Stomach smooth muscle (tissue), 2 donors: ENCODE measurements at regions not wholly inside any gene's neighbourhood (a gene's known extent, or its start where the extent isn't known, plus 50 kb on each side); places are given as distances from the start of the nearest gene placed in this dataset.
"Not testable (repeated sequence)": the region's sequence is repeated elsewhere in the genome, so short reads cannot be mapped to it uniquely, and the experiment has no call there.

Experiments used
- H3K27ac ChIP-seq: one replicate; pipeline ENCODE4 v1.7.0; 2013; ENCODE audit warnings: mild to moderate bottlenecking, low read length, inconsistent platforms
- H3K27me3 ChIP-seq, 2 donors: one replicate each; pipeline ENCODE4 v1.7.0; 2013; ENCODE audit warnings: low read length in 2 of 2; ENCODE audit not compliant: insufficient read depth in 2 of 2, control insufficient read depth in 1 of 2
- H3K36me3 ChIP-seq, 2 donors: one replicate each; pipeline ENCODE4 v1.7.0; 2013; ENCODE audit warnings: low read length in 2 of 2; ENCODE audit not compliant: control insufficient read depth in 2 of 2, insufficient read depth in 2 of 2
- H3K4me1 ChIP-seq: one replicate; pipeline ENCODE4 v1.7.0; 2013; ENCODE audit warnings: low read length; ENCODE audit not compliant: control insufficient read depth, insufficient read depth
- H3K4me3 ChIP-seq, 2 donors: one replicate each; pipeline ENCODE4 v1.7.0; 2013; ENCODE audit warnings: low read length in 2 of 2
- H3K9ac ChIP-seq, 2 donors: one replicate each; pipeline ENCODE4 v1.7.0; 2013; ENCODE audit warnings: low read length in 2 of 2, mild to moderate bottlenecking in 1 of 2
- H3K9me3 ChIP-seq, 2 donors: one replicate each; pipeline ENCODE4 v1.7.0; 2013; ENCODE audit warnings: low read length in 2 of 2; ENCODE audit not compliant: control insufficient read depth in 2 of 2
- donor health status: healthy.
- donor health status: Pancreatic carcinoma.

DNA sequence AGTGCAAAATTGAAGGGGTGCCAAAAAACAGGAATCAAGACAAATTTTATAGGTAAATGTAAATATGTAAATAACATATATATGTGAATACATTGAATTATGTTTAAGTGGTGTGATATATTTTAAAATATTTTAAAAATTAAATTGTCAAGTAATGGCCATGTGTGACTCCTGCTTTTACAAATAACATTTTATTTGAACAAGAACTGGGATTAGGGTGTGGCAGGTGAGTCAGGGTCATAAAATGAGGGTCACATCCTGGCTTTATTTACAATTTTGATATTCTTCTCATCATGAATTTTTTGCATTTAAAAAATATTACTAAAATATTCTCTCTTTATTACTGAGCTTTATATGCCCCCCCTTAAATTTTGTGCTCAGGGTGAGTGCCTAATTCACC is 601.1 kb upstream of the MAN1A1 start:
- H3K36me3 ChIP-seq, result no peaks in the 10 kb centered on the region
- no peak overlapping the region for H3K27ac ChIP-seq
- H3K9ac ChIP-seq, result no peak overlapping the region

DNA sequence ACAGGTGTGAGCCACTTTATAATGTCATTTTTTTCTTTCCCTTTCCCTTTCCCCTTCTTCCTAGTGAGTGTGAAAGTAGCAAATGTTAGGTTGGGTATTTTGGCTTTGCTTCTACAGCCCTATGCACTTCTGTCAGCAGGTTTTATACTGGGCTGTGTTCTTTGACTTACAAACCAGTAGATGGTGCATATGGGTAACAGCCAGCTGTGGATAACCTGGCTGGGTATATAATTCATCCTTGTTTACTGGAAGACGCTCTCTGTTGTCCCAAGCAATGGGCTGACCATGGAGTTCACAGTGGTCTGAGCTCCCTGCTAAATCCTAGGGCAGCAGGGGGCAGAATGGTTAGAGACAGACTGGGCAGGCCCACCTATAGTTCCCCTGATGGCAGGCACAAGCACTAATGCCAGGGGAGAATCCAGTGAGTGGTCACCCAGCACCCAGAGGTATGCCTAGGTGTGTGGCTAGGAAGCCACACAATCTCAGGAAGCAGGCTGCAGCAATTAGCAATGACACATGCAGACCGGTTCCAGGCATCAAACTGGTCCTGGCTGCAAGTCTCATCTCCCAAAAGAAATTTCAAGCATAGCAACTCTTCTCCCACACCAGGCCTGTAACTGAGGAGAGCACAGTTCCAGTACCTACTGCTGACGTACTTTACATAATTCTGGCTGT is 592.7 kb upstream of the MAN1A1 start:
- Histone ChIP-seq H3K9ac (no peak overlapping the region), H3K9me3 (no peaks in the 10 kb centered on the region), H3K27me3 (no peaks in the 10 kb centered on the region), H3K36me3 (no peaks in the 10 kb centered on the region), H3K4me1 (no peaks in the 10 kb centered on the region), H3K4me3 (no peak overlapping the region), H3K27ac (no peak overlapping the region)

More for the DNA sequence above, 601.1 kb upstream of the MAN1A1 start:
- Histone ChIP-seq H3K27me3 (no peaks in the 10 kb centered on the region), H3K4me3 (no peak overlapping the region), H3K9me3 (peaks cover 0 to 3% of the 10 kb centered on the region in 2 donors), H3K4me1 (no peaks in the 10 kb centered on the region)

DNA sequence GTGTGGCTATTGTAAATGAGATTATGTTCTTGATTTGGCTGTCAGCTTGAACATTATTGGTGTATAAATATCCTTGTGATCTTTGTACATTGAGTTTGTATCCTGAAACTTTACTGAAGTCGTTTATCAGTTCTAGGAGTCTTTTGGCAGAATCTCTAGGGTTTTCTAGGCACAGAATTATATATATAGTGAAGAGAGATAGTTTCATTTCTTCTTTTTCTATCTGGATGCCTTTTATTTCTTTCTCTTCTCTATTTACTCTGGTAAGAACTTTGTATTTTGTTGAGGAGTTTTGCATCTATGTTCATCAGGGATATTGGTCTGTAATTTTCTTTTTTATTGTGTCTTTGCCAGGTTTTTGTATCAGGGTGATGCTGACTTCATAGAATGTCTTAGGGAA is 589.2 kb upstream of the MAN1A1 start:
- Histone ChIP-seq H3K4me1 (no peaks in the 10 kb centered on the region), H3K9me3 (no peaks in the 10 kb centered on the region), H3K27me3 (no peaks in the 10 kb centered on the region), H3K27ac (no peak overlapping the region), H3K36me3 (no peaks in the 10 kb centered on the region), H3K9ac (no peak overlapping the region), H3K4me3 (no peak overlapping the region)

DNA sequence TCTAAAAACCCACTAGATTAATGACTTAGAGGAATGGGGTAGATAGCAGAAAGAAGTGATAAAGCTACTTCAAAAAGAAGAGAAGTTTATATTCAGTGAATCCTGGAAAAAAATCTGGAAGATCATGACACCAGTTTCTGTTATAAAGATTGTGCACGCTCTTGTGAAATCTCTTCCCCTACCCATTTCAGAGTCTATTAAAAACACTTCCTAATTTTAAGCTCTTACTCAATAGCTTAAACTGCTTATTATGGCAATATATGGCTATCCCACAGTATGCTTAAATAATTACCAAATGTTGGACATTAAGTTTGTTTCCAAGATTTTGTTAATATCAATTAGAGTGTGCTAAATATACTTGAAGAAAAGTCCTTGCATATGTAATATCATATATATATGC is 585.3 kb upstream of the MAN1A1 start:
- Histone ChIP-seq H3K27me3 (no peaks in the 10 kb centered on the region), H3K27ac (no peak overlapping the region), H3K9me3 (no peaks in the 10 kb centered on the region), H3K9ac (no peak overlapping the region), H3K4me3 (no peak overlapping the region), H3K4me1 (no peaks in the 10 kb centered on the region), H3K36me3 (no peaks in the 10 kb centered on the region)

DNA sequence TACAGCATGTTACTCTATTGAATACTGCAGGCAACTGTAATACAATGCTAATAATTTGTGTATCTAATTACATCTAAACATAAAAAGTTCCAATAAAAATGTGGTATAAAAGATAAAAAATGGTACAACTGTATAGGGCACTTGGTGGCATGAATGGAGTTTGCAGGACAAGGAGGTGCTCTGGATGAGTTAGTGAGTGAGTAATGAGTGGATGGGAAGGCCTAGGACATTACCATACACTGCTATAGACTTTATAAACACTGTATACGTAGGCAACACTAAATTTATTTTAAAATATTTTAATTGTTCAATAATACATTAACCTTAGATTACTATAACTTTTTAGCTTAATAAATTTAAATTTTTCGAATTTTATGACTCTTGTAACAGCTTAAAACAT is 579.6 kb upstream of the MAN1A1 start:
- no peak overlapping the region for H3K4me3 ChIP-seq
- no peak overlapping the region for H3K9ac ChIP-seq
- no peaks in the 10 kb centered on the region for H3K36me3 ChIP-seq
- H3K27ac ChIP-seq, result no peak overlapping the region
- H3K27me3 ChIP-seq, result no peaks in the 10 kb centered on the region
- no peaks in the 10 kb centered on the region for H3K4me1 ChIP-seq
- peaks cover 0 to under 1% of the 10 kb centered on the region in 2 donors for H3K9me3 ChIP-seq

DNA sequence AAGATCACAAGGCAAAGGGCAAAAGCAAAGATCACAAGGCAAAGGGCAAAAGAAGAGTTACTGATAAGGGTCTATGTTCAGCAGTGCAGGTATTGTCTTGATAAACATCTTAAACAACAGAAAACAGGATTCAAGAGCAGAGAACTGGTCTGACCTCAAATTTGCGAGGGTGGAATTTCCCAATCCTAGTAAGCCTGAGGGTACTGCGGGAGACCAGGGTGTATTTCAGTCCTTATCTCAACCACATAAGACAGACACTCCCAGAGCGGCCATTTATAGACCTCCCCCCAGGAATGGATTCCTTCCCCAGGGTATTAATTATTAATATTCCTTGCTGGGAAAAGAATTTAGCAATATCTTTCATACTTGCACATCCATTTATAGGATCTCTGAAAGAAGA is 575.3 kb upstream of the MAN1A1 start:
- H3K36me3 ChIP-seq, H3K4me1 ChIP-seq, H3K27me3 ChIP-seq, H3K9ac ChIP-seq, H3K4me3 ChIP-seq, H3K27ac ChIP-seq: not testable (repeated sequence)
- H3K9me3 ChIP-seq, result peaks cover 5 to 16% of the 10 kb centered on the region in 2 donors

DNA sequence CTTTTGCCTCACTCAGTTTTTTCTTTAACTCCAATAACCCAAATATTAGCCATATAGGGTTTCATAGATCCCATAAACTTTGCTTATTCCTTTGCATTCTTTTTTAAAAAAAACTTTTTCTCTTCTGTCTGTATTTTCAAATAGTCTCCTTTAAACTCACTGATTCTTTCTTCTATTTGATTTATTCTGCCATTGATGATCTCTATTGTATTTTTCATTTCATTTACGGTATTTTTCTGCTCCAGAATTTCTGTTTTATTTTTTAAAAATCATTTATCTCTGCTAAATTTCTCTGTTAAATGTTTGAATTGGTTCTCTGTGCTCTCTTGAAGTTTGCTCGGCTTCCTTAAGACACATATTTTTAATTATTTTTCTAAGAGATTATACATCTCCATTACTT is 573.3 kb upstream of the MAN1A1 start:
- no peaks in the 10 kb centered on the region for H3K36me3 ChIP-seq
- no peaks in the 10 kb centered on the region for H3K4me1 ChIP-seq
- H3K9ac ChIP-seq, result no peak overlapping the region
- no peaks in the 10 kb centered on the region for H3K27me3 ChIP-seq
- peaks cover 5 to 16% of the 10 kb centered on the region in 2 donors for H3K9me3 ChIP-seq
- H3K27ac ChIP-seq, result no peak overlapping the region
- no peak overlapping the region for H3K4me3 ChIP-seq

DNA sequence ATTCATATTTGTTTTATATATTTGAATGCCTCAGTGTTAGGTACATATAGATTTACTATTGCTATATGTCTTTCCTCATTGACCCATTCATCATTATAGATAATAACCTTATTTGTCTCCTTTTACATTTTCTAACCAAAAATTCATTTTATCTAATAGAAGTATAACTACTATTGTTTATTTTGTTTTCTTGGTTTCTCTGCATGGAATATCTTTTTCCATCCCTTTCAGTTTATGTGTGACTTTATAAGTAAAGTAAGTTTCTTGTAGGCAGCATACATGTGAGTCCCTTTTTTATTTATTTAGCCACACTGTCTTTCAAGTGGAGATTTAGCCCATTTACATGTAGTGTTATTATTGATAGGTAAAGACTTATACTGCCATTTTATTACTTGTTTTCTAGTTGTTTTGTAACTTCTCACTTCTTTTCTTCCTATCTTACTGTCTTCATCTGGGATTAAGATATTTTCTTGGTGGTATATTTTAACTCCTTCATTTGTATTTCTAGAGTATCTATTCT is 572.0 kb upstream of the MAN1A1 start:
- Histone ChIP-seq H3K36me3 (no peaks in the 10 kb centered on the region), H3K9me3 (peaks cover 5 to 16% of the 10 kb centered on the region in 2 donors), H3K9ac (no peak overlapping the region), H3K27me3 (no peaks in the 10 kb centered on the region), H3K4me1 (no peaks in the 10 kb centered on the region), H3K27ac (no peak overlapping the region), H3K4me3 (no peak overlapping the region)

DNA sequence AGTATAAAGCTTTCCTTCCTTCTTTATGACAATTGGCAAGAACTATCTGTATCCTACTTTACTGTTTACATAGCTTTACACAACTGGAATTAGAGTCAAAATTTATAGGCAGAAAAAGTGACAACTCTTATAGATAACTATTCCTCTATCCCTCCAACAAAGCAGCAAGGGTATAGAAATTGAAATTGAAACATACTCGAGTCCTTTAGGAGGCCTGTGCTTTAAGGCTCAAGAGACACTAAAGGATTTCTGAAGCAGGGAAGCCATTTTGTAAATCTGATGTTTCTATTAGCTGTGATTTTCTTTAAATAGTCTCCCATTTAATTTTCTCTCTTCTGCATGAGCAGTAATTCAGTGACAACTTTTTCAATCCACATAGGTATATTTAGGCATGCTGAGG is 567.6 kb upstream of the MAN1A1 start:
- Histone ChIP-seq H3K9me3 (peaks cover 0 to 3% of the 10 kb centered on the region in 2 donors), H3K27ac (no peak overlapping the region), H3K27me3 (no peaks in the 10 kb centered on the region), H3K4me1 (no peaks in the 10 kb centered on the region), H3K9ac (no peak overlapping the region), H3K4me3 (no peak overlapping the region), H3K36me3 (no peaks in the 10 kb centered on the region)

DNA sequence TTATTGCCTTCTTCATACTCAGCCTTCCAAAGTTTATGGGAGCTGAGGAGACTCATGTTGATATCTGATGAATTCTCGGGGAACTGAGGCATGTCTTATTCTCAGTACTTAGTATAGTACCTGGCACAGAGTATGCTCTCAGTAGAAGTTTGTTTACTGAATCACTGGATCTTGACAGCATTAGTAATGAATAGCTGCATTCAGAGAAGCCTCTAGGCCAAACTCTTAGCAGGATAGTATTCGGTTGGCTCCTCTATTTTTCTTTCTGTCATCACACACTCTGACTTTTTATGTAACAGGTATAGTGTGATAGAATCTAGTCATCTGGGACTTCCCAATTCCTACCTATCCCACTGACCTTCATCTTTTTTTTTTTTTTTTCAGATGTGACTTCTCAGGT is 566.4 kb upstream of the MAN1A1 start:
- H3K27me3 ChIP-seq, result no peaks in the 10 kb centered on the region
- H3K4me1 ChIP-seq, result no peaks in the 10 kb centered on the region
- no peaks in the 10 kb centered on the region for H3K9me3 ChIP-seq
- no peak overlapping the region for H3K9ac ChIP-seq
- no peaks in the 10 kb centered on the region for H3K36me3 ChIP-seq
- H3K27ac ChIP-seq, result no peak overlapping the region
- no peak overlapping the region for H3K4me3 ChIP-seq

DNA sequence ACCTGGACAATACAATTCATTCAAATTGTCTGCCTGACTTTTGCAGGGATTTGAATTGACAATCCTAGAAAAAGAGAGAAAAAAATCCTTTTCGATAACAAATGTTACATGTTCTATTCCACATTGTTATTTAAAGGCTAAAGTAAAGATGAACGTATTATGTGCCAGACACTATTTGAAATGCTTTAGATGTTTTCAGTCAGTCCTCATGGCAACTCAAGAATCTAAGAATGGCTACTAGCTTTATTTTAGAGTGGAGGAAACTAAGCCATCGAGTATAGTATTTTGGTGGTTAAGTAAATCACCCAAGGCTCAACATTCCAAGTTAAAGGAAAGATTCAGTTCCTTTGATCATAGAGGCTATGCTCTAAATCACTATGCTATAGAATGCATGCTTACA is 558.6 kb upstream of the MAN1A1 start:
- Histone ChIP-seq H3K9me3 (no peaks in the 10 kb centered on the region), H3K27me3 (no peaks in the 10 kb centered on the region), H3K4me1 (no peaks in the 10 kb centered on the region), H3K4me3 (no peak overlapping the region), H3K9ac (no peak overlapping the region), H3K27ac (no peak overlapping the region), H3K36me3 (no peaks in the 10 kb centered on the region)
